HEK293 (cell line): ENCODE measurements at regions not wholly inside any gene's neighbourhood (a gene's known extent, or its start where the extent isn't known, plus 50 kb on each side); places are given as distances from the start of the nearest gene placed in this dataset.

Experiments used
- CTCF ChIA-PET: fragments of 350-600 bp; formaldehyde crosslinking; extraction: SDS; loops from one replicate; lab custom pipeline; 2021; ENCODE audit warnings: antibody characterized with exemption; lab: Yijun Ruan, JAX
- POLR2A ChIA-PET: fragments of 300-600 bp; formaldehyde crosslinking; extraction: SDS; loops from one replicate; lab custom pipeline; 2020; ENCODE audit warnings: antibody characterized with exemption, inconsistent platforms; lab: Yijun Ruan, JAX
- H3K27ac ChIP-seq: fragments of 200-500 bp; sonication (Bioruptor generic); 2 replicates; pipeline ENCODE4 v1.5.1; 2014; ENCODE audit warnings: low read depth, low read length, control low read depth, inconsistent platforms; ENCODE audit errors: extremely low read depth
- H3K36me3 ChIP-seq, 2 experiments: fragments of 200-500 bp in 1 of 2; sonication (Bioruptor generic) in 1 of 2; 1 replicate in 1 of 2; 2 replicates in 1 of 2; pipeline ENCODE4 v1.5.1; 2014 to 2017; ENCODE audit warnings: inconsistent platforms in 2 of 2, low read length in 2 of 2; ENCODE audit not compliant: control insufficient read depth in 2 of 2, insufficient read depth in 1 of 2
- H3K4me1 ChIP-seq: fragments of 200-500 bp; sonication (Bioruptor generic); 2 replicates; pipeline ENCODE4 v1.5.1; 2014; ENCODE audit warnings: mild to moderate bottlenecking, low read length, inconsistent platforms; ENCODE audit not compliant: control insufficient read depth, insufficient read depth
- H3K4me3 ChIP-seq: 2 replicates; pipeline ENCODE4 v1.5.1; 2011; ENCODE audit warnings: low read depth, mild to moderate bottlenecking, control low read depth, low read length, moderate library complexity
- H3K9me3 ChIP-seq: fragments of 200-500 bp; sonication (Bioruptor generic); 2 replicates; pipeline ENCODE4 v1.5.1; 2014; ENCODE audit warnings: low read depth, low read length, inconsistent platforms; ENCODE audit not compliant: control insufficient read depth, insufficient read depth
- BCL11A ChIP-seq: fragments of 450-650 bp; formaldehyde crosslinking; IDR thresholded peaks from 2 replicates; pipeline ENCODE4 v1.5.1; 2016; ENCODE audit warnings: low read depth, missing biosample characterization, missing genetic modification characterization
- BCL6B ChIP-seq: fragments of 450-650 bp; formaldehyde crosslinking; IDR thresholded peaks from 2 replicates; pipeline ENCODE4 v1.5.1; 2017; ENCODE audit warnings: missing biosample characterization, missing genetic modification characterization
- KLF10 ChIP-seq: fragments of 450-650 bp; IDR thresholded peaks from 2 replicates; pipeline ENCODE4 v1.5.1; 2018; ENCODE audit warnings: missing biosample characterization, mild to moderate bottlenecking, missing genetic modification characterization
- KLF16 ChIP-seq: fragments of 450-650 bp; formaldehyde crosslinking; IDR thresholded peaks from 2 replicates; pipeline ENCODE4 v1.5.1; 2017; ENCODE audit warnings: missing biosample characterization, missing genetic modification characterization
- KLF7 ChIP-seq: fragments of 450-650 bp; formaldehyde crosslinking; IDR thresholded peaks from 2 replicates; pipeline ENCODE4 v1.5.1; 2016; ENCODE audit warnings: missing biosample characterization, missing genetic modification characterization, borderline replicate concordance
- REST ChIP-seq: fragments of 450-650 bp; formaldehyde crosslinking; IDR thresholded peaks from 2 replicates; pipeline ENCODE4 v1.5.1; 2016; ENCODE audit warnings: missing biosample characterization, missing genetic modification characterization
- SP3 ChIP-seq: fragments of 450-650 bp; formaldehyde crosslinking; IDR thresholded peaks from 2 replicates; pipeline ENCODE4 v1.5.1; 2016; ENCODE audit warnings: missing biosample characterization, missing genetic modification characterization
- TSHZ1 ChIP-seq: fragments of 450-650 bp; formaldehyde crosslinking; IDR thresholded peaks from 2 replicates; pipeline ENCODE4 v1.5.1; 2016; ENCODE audit warnings: missing biosample characterization, missing genetic modification characterization, borderline replicate concordance
- YY2 ChIP-seq: fragments of 450-650 bp; formaldehyde crosslinking; IDR thresholded peaks from 2 replicates; pipeline ENCODE4 v1.5.1; 2016; ENCODE audit warnings: missing biosample characterization, missing genetic modification characterization
- ZBTB11 ChIP-seq: fragments of 450-650 bp; formaldehyde crosslinking; conservative IDR thresholded peaks from 2 replicates; pipeline ENCODE4 v1.5.1; 2016; ENCODE audit warnings: low read depth, missing biosample characterization, missing genetic modification characterization
- ZBTB48 ChIP-seq: fragments of 450-650 bp; formaldehyde crosslinking; IDR thresholded peaks from 2 replicates; pipeline ENCODE4 v1.5.1; 2016; ENCODE audit warnings: missing biosample characterization, missing genetic modification characterization
- ZFHX2 ChIP-seq: fragments of 450-650 bp; formaldehyde crosslinking; conservative IDR thresholded peaks from 2 replicates; pipeline ENCODE4 v1.5.1; 2016; ENCODE audit warnings: missing biosample characterization, missing genetic modification characterization
- ZFP37 ChIP-seq: fragments of 450-650 bp; formaldehyde crosslinking; IDR thresholded peaks from 2 replicates; pipeline ENCODE4 v1.5.1; 2016; ENCODE audit warnings: missing biosample characterization, missing genetic modification characterization
- ZNF112 ChIP-seq: fragments of 450-650 bp; formaldehyde crosslinking; IDR thresholded peaks from 2 replicates; pipeline ENCODE4 v1.5.0; 2017; ENCODE audit warnings: missing biosample characterization, missing genetic modification characterization
- ZNF114 ChIP-seq: fragments of 450-650 bp; formaldehyde crosslinking; IDR thresholded peaks from 2 replicates; pipeline ENCODE4 v1.5.0; 2017; ENCODE audit warnings: missing biosample characterization, missing genetic modification characterization
- ZNF266 ChIP-seq: fragments of 450-650 bp; formaldehyde crosslinking; IDR thresholded peaks from 2 replicates; pipeline ENCODE4 v1.5.1; 2016; ENCODE audit warnings: missing biosample characterization, missing genetic modification characterization, low read depth
- ZNF341 ChIP-seq: fragments of 450-650 bp; formaldehyde crosslinking; IDR thresholded peaks from 2 replicates; pipeline ENCODE4; 2016; ENCODE audit warnings: low read depth, missing biosample characterization, missing genetic modification characterization
- ZNF510 ChIP-seq: fragments of 450-650 bp; formaldehyde crosslinking; IDR thresholded peaks from 2 replicates; pipeline ENCODE4 v1.5.1; 2018; ENCODE audit warnings: mild to moderate bottlenecking, missing genetic modification characterization, missing biosample characterization; ENCODE audit not compliant: insufficient replicate concordance

GRCh38 chr11:116230438-116230837 lies 542.3 kb downstream of the BUD13 start:
- peaks cover 5% of the 10 kb centered on the region; the same call in 1 of the 2 replicates for H3K4me1 ChIP-seq
- no peak for TF ChIP-seq REST
- no peak for TF ChIP-seq SP3 (tag by site-specific recombination)
- no peak for TF ChIP-seq ZFP37 (tag by site-specific recombination)
- no peak for TF ChIP-seq ZNF112 (tag by site-specific recombination)
- no peak for TF ChIP-seq TSHZ1 (tag by site-specific recombination)
- no peak for TF ChIP-seq ZNF341 (tag by site-specific recombination)
- TF ChIP-seq ZBTB48 (tag by site-specific recombination) = no peak
- no peak for TF ChIP-seq ZNF510 (tag by site-specific recombination)
- TF ChIP-seq KLF16 (tag by site-specific recombination) = no peak
- no peak for TF ChIP-seq YY2
- no peak for TF ChIP-seq ZNF114 (tag by site-specific recombination)
- no peak for TF ChIP-seq ZBTB11 (tag by site-specific recombination)
- TF ChIP-seq ZFHX2 = no peak
- no peak for TF ChIP-seq BCL11A (tag by site-specific recombination)
- no peak for TF ChIP-seq BCL6B (tag by site-specific recombination)
- TF ChIP-seq KLF10 (tag by site-specific recombination) = no peak
- no peak for TF ChIP-seq KLF7 (tag by site-specific recombination)
- TF ChIP-seq ZNF266 = no peak
- no peaks in the 10 kb centered on the region for H3K9me3 ChIP-seq
- CTCF ChIA-PET = interaction anchor here (5.3 kb wide), 1 partner anchor 14 kb away, joined by 30 read pairs; no protein-coding TSS in a partner anchor
- no peak overlapping the region for H3K4me3 ChIP-seq
- POLR2A ChIA-PET = no interaction called here
- H3K27ac ChIP-seq = no peak overlapping the region
- no peaks in the 10 kb centered on the region for H3K36me3 ChIP-seq
